Peyer's patch (tissue), 4 donors: ENCODE measurements at regions not wholly inside any gene's neighbourhood (a gene's known extent, or its start where the extent isn't known, plus 50 kb on each side); places are given as distances from the start of the nearest gene placed in this dataset.

Source experiments
- CTCF ChIP-seq, 6 experiments: fragments of 450-650 bp in 4 of 6; fragments of 200-600 bp in 2 of 6; sonication (generic) in 1 of 6; IDR thresholded peaks; one replicate each; pipeline ENCODE4 v1.5.1; 2017 to 2019; ENCODE audit warnings: antibody characterized with exemption in 6 of 6, mild to moderate bottlenecking in 3 of 6, moderate library complexity in 1 of 6
- POLR2A ChIP-seq, 2 donors: fragments of 450-650 bp; IDR thresholded peaks; one replicate each; pipeline ENCODE4 v1.5.1; 2017; ENCODE audit warnings: antibody characterized with exemption in 2 of 2, mild to moderate bottlenecking in 2 of 2, moderate library complexity in 2 of 2

- TF ChIP-seq CTCF (IDR thresholded peaks at IDR 0.05) = no peak
- no peak for TF ChIP-seq POLR2A (IDR thresholded peaks at IDR 0.05)
Measured at GRCh38 chr12:111010061-111010460, 89.7 kb upstream of the MYL2 start.
